Retinal pigment epithelial cell (primary cell): ENCODE measurements at regions not wholly inside any gene's neighbourhood (a gene's known extent, or its start where the extent isn't known, plus 50 kb on each side); places are given as distances from the start of the nearest gene placed in this dataset.

ENCODE experiments used
- DNase-seq: peaks from one replicate; pipeline ENCODE4 v3.0.0-alpha.2; 2010; ENCODE audit warnings: low read depth
- H3K4me3 ChIP-seq: 2 replicates; pipeline ENCODE4 v1.5.1; 2011; ENCODE audit warnings: mild to moderate bottlenecking, low read length, control low read depth, moderate library complexity
- CTCF ChIP-seq: conservative IDR thresholded peaks from 2 replicates; pipeline ENCODE4 v1.5.1; 2011; ENCODE audit warnings: low read depth, low read length, control low read depth, inconsistent platforms

- no peak for TF ChIP-seq CTCF
- no peak overlapping the region for H3K4me3 ChIP-seq
- DNase-seq, result peak; percentile 38
Observed at GRCh38 chr20:48198929-48199451, 413.7 kb upstream of the SULF2 start.

GRCh38 chr20:48197066-48197465 lies 411.8 kb upstream of the SULF2 start:
- no peak for DNase-seq
- no peak overlapping the region for H3K4me3 ChIP-seq
- TF ChIP-seq CTCF, result no peak

- no peak for DNase-seq
- H3K4me3 ChIP-seq, result no peak overlapping the region
- no peak for TF ChIP-seq CTCF
Observed at GRCh38 chr20:48196486-48196885, 411.2 kb upstream of the SULF2 start.

GRCh38 chr20:48196001-48196400 lies 410.7 kb upstream of the SULF2 start:
- H3K4me3 ChIP-seq, result no peak overlapping the region
- DNase-seq, result no peak
- TF ChIP-seq CTCF, result no peak

- no peak for TF ChIP-seq CTCF
- no peak overlapping the region for H3K4me3 ChIP-seq
- no peak for DNase-seq
Observed at GRCh38 chr20:48195121-48195870, 410.0 kb upstream of the SULF2 start.

GRCh38 chr20:48194583-48194982 lies 409.3 kb upstream of the SULF2 start:
- DNase-seq, result no peak
- H3K4me3 ChIP-seq, result no peak overlapping the region
- TF ChIP-seq CTCF, result no peak

GRCh38 chr20:48193627-48194425 lies 408.5 kb upstream of the SULF2 start:
- TF ChIP-seq CTCF, result no peak
- no peak overlapping the region for H3K4me3 ChIP-seq
- no peak for DNase-seq
